ENCODE measurements at regions not wholly inside any gene's neighbourhood (a gene's known extent, or its start where the extent isn't known, plus 50 kb on each side); places are given as distances from the start of the nearest gene placed in this dataset.

GRCh38 chr21:29443411-29444010 is 144.8 kb downstream of the BACH1 start:
- no peak for DNase-seq (ENCODE audit: low read depth in 3 of 3)

GRCh38 chr21:29448766-29449165 is 150.0 kb downstream of the BACH1 start:
- DNase-seq (ENCODE audit: low read depth in 3 of 3), result no peak

- no peak for DNase-seq (ENCODE audit: low read depth in 3 of 3)
Observed at GRCh38 chr21:29449306-29449950, 150.7 kb downstream of the BACH1 start.

GRCh38 chr21:29450058-29450457 is 151.3 kb downstream of the BACH1 start:
- no peak for DNase-seq (ENCODE audit: low read depth in 3 of 3)

GRCh38 chr21:29453511-29453910 is 154.8 kb downstream of the BACH1 start:
- DNase-seq (ENCODE audit: low read depth in 3 of 3), result no peak

- no peak for DNase-seq (ENCODE audit: low read depth in 3 of 3)
Observed at GRCh38 chr21:29454179-29454578, 155.5 kb downstream of the BACH1 start.

GRCh38 chr21:29462479-29462878 is 163.8 kb downstream of the BACH1 start:
- no peak for DNase-seq (ENCODE audit: low read depth in 3 of 3)

GRCh38 chr21:29465546-29465945 is 166.8 kb downstream of the BACH1 start:
- DNase-seq (ENCODE audit: low read depth in 3 of 3), result no peak

GRCh38 chr21:29466532-29466931 is 167.8 kb downstream of the BACH1 start:
- DNase-seq (ENCODE audit: low read depth in 3 of 3), result no peak

- DNase-seq (ENCODE audit: low read depth in 3 of 3), result no peak
Observed at GRCh38 chr21:29470397-29470796, 171.7 kb downstream of the BACH1 start.

- no peak for DNase-seq (ENCODE audit: low read depth in 3 of 3)
Observed at GRCh38 chr21:29473808-29474207, 175.1 kb downstream of the BACH1 start.

GRCh38 chr21:29475329-29475728 is 176.6 kb downstream of the BACH1 start:
- no peak for DNase-seq (ENCODE audit: low read depth in 3 of 3)

- no peak for DNase-seq (ENCODE audit: low read depth in 3 of 3)
Observed at GRCh38 chr21:29477347-29477746, 178.6 kb downstream of the BACH1 start.

- DNase-seq (ENCODE audit: low read depth in 3 of 3), result no peak
Observed at GRCh38 chr21:29477941-29478340, 179.2 kb downstream of the BACH1 start.

GRCh38 chr21:29481081-29481480 is 182.4 kb downstream of the BACH1 start:
- DNase-seq (ENCODE audit: low read depth in 3 of 3), result no peak

- DNase-seq (ENCODE audit: low read depth in 3 of 3), result no peak
Observed at GRCh38 chr21:29481641-29482040, 182.9 kb downstream of the BACH1 start.

- DNase-seq (ENCODE audit: low read depth in 3 of 3), result no peak
Observed at GRCh38 chr21:29486306-29486807, 187.6 kb downstream of the BACH1 start.

All from stimulated activated CD4-positive, alpha-beta T cell treated with anti-CD3 and anti-CD28 coated beads, TNF-alpha, amount 100 ng/mL, for 24 hours (primary cell).